CD14-positive monocyte (primary cell): ENCODE measurements at regions not wholly inside any gene's neighbourhood (a gene's known extent, or its start where the extent isn't known, plus 50 kb on each side); places are given as distances from the start of the nearest gene placed in this dataset.
A peak's percentile ranks its signal among the peaks of the same experiment; 100 is the strongest.

Experiments
- DNase-seq, 3 donors: peaks; one replicate each; pipeline ENCODE4 v3.0.0-alpha.2; 2011 to 2022
- H2AFZ ChIP-seq: 2 replicates; pipeline ENCODE4 v1.6.0; 2012; ENCODE audit warnings: mild to moderate bottlenecking, low read depth, low read length, inconsistent platforms; ENCODE audit not compliant: insufficient read depth, poor library complexity, severe bottlenecking
- H3K27ac ChIP-seq, 2 donors: 1 replicate in 1 of 2; 2 replicates in 1 of 2; pipeline ENCODE4 v1.5.1; 2012 to 2013; ENCODE audit warnings: low read length in 2 of 2, control low read depth in 1 of 2, inconsistent platforms in 1 of 2, low read depth in 1 of 2, mild to moderate bottlenecking in 1 of 2
- H3K27me3 ChIP-seq, 2 donors: one replicate each; pipeline versions ENCODE4 v1.6.0 to v1.6.1; 2011 to 2013; ENCODE audit warnings: low read length in 2 of 2; ENCODE audit not compliant: control insufficient read depth in 2 of 2, insufficient read depth in 2 of 2
- H3K36me3 ChIP-seq, 2 donors: replicated peaks in 1 of 2; 1 replicate in 1 of 2; 2 replicates in 1 of 2; pipeline versions ENCODE4 v1.5.1 to v1.6.1; 2012 to 2013; ENCODE audit warnings: low read length in 2 of 2, control low read depth in 1 of 2, inconsistent platforms in 1 of 2, mild to moderate bottlenecking in 1 of 2; ENCODE audit not compliant: insufficient read depth in 2 of 2, control insufficient read depth in 1 of 2
- H3K4me1 ChIP-seq, 2 donors: 1 replicate in 1 of 2; 2 replicates in 1 of 2; pipeline versions ENCODE4 v1.5.1 to v1.6.1; 2012 to 2013; ENCODE audit warnings: low read length in 2 of 2, control low read depth in 1 of 2, inconsistent platforms in 1 of 2, mild to moderate bottlenecking in 1 of 2, moderate library complexity in 1 of 2; ENCODE audit not compliant: insufficient read depth in 2 of 2, control insufficient read depth in 1 of 2
- H3K4me2 ChIP-seq: replicated peaks from 2 replicates; pipeline ENCODE3; 2012; ENCODE audit warnings: low read length, moderate library complexity, mild to moderate bottlenecking; ENCODE audit not compliant: poor library complexity, severe bottlenecking; ENCODE audit errors: extremely low read depth
- H3K4me3 ChIP-seq, 3 experiments: fragments of 200-600 bp in 1 of 3; sonication (generic) in 1 of 3; replicated peaks in 1 of 3; 1 replicate in 2 of 3; 2 replicates in 1 of 3; pipeline ENCODE4 v1.5.1; 2011 to 2013; ENCODE audit warnings: low read length in 3 of 3, mild to moderate bottlenecking in 3 of 3, control low read depth in 2 of 3, low read depth in 2 of 3, inconsistent platforms in 1 of 3, moderate library complexity in 1 of 3
- H3K79me2 ChIP-seq: 2 replicates; pipeline ENCODE4 v1.6.0; 2012; ENCODE audit warnings: mild to moderate bottlenecking, control low read depth, inconsistent platforms, low read length, moderate library complexity; ENCODE audit not compliant: insufficient read depth
- H3K9ac ChIP-seq: 2 replicates; pipeline ENCODE4 v1.6.0; 2017; ENCODE audit warnings: low read length, mild to moderate bottlenecking; ENCODE audit not compliant: insufficient read depth, poor library complexity, severe bottlenecking
- H3K9me3 ChIP-seq, 2 donors: replicated peaks in 1 of 2; 1 replicate in 1 of 2; 2 replicates in 1 of 2; pipeline versions ENCODE4 v1.5.1 to v1.6.1; 2012 to 2013; ENCODE audit warnings: low read length in 2 of 2, control low read depth in 1 of 2; ENCODE audit not compliant: control insufficient read depth in 1 of 2, insufficient read depth in 1 of 2
- H4K20me1 ChIP-seq: 2 replicates; pipeline ENCODE4 v1.6.0; 2012; ENCODE audit warnings: mild to moderate bottlenecking, low read length, control low read depth, moderate library complexity; ENCODE audit not compliant: insufficient read depth
- H3K27ac Mint-ChIP-seq, 7 donors: one replicate each; pipeline ENCODE4 v1.8.0; 2020; ENCODE audit warnings: mild to moderate bottlenecking in 7 of 7, mixed read lengths in 7 of 7, moderate library complexity in 6 of 7, inconsistent platforms in 2 of 7
- H3K27me3 Mint-ChIP-seq, 3 donors: one replicate each; pipeline ENCODE4 v1.8.0; 2021 to 2022; ENCODE audit warnings: low read depth in 3 of 3, mild to moderate bottlenecking in 3 of 3, mixed read lengths in 3 of 3, moderate library complexity in 3 of 3, inconsistent platforms in 1 of 3
- H3K36me3 Mint-ChIP-seq, 2 donors: one replicate each; pipeline ENCODE4 v1.8.0; 2020; ENCODE audit warnings: mixed read lengths in 2 of 2, inconsistent platforms in 1 of 2, mild to moderate bottlenecking in 1 of 2
- H3K4me1 Mint-ChIP-seq: one replicate; pipeline ENCODE4 v1.8.0; 2020; ENCODE audit warnings: mild to moderate bottlenecking, mixed read lengths
- H3K4me3 Mint-ChIP-seq, 2 donors: one replicate each; pipeline ENCODE4 v1.8.0; 2020; ENCODE audit warnings: mild to moderate bottlenecking in 2 of 2, mixed read lengths in 2 of 2, moderate library complexity in 1 of 2
- H3K9me3 Mint-ChIP-seq, 7 donors: one replicate each; pipeline ENCODE4 v1.8.0; 2020 to 2022; ENCODE audit warnings: mixed read lengths in 7 of 7, mild to moderate bottlenecking in 6 of 7, moderate library complexity in 6 of 7, inconsistent platforms in 2 of 7
- CTCF ChIP-seq: fragments of 200-600 bp; IDR thresholded peaks from one replicate; pipeline ENCODE4 v1.8.0; 2022; ENCODE audit warnings: antibody characterized with exemption, mild to moderate bottlenecking
- WGBS: methylation state at CpG from one replicate; pipeline ENCODE4 v1.1.5; 2013; ENCODE audit warnings: missing lambda C conversion rate; ENCODE audit not compliant: insufficient coverage; 5-methylcytosine and 5-hydroxymethylcytosine counted together
- intact Hi-C, 2 donors: fragments of 100-400 bp; cut with micrococcal nuclease; formaldehyde crosslinking; loops; one replicate each; pipeline versions ENCODE4 v1.15.0 to v1.15.1; 2023

GRCh38 chr6:134517868-134518267, 200.0 kb upstream of the SGK1 start:
- 7% methylated on average over 4 of the region's 5 CpGs for WGBS

GRCh38 chr6:134517145-134517658, 199.3 kb upstream of the SGK1 start:
- Histone ChIP-seq H3K27ac (peak overlapping the region in 1 of 2 donors; percentile 64), H3K27me3 (no peaks in the 10 kb centered on the region), H3K9ac (no peak overlapping the region), H3K4me2 (peak overlapping the region; percentile 4), H3K36me3 (no peaks in the 10 kb centered on the region), H3K79me2 (no peaks in the 10 kb centered on the region), H3K4me1 (peaks cover 33 to 40% of the 10 kb centered on the region in 2 donors), H3K9me3 (no peaks in the 10 kb centered on the region), H4K20me1 (no peaks in the 10 kb centered on the region), H3K4me3 (no peak overlapping the region), H2AFZ (no peak overlapping the region)
- Mint-ChIP-seq H3K4me1 (peaks cover 50% of the 10 kb centered on the region), H3K27ac (peak overlapping the region; percentile 73 to 92 (median 88)), H3K27me3 (no peaks in the 10 kb centered on the region), H3K4me3 (peak overlapping the region in 1 of 2 donors; percentile 7), H3K36me3 (peaks cover 0 to 2% of the 10 kb centered on the region in 2 donors), H3K9me3 (no peaks in the 10 kb centered on the region)
- intact Hi-C loops, result loop anchor here (10.0 kb wide), 2 partner anchors 142 to 342 kb away; no protein-coding TSS in a partner anchor
- TF ChIP-seq CTCF, result no peak
- WGBS, result 81% methylated on average over 7 of the region's 9 CpGs
- peak; percentile 34 to 57 (median 50) for DNase-seq

More at GRCh38 chr6:134517868-134518267, 200.0 kb upstream of the SGK1 start:
- H3K9ac ChIP-seq, result no peak overlapping the region
- H3K79me2 ChIP-seq, result no peaks in the 10 kb centered on the region
- no peak overlapping the region for H3K4me2 ChIP-seq
- no peaks in the 10 kb centered on the region for H3K27me3 ChIP-seq
- TF ChIP-seq CTCF, result no peak
- Mint-ChIP-seq H3K4me3 (peak overlapping the region in 1 of 2 donors; percentile 11), H3K27ac (peak overlapping the region; percentile 73 to 92 (median 88)), H3K27me3 (peaks cover 0 to under 1% (median 0%) of the 10 kb centered on the region in 3 donors), H3K9me3 (no peaks in the 10 kb centered on the region), H3K36me3 (peaks cover 0 to 2% of the 10 kb centered on the region in 2 donors), H3K4me1 (peaks cover 43% of the 10 kb centered on the region)
- H3K9me3 ChIP-seq, result no peaks in the 10 kb centered on the region
- H3K4me3 ChIP-seq, result no peak overlapping the region
- H3K27ac ChIP-seq, result peak overlapping the region in 1 of 2 donors; percentile 64
- no peak overlapping the region for H2AFZ ChIP-seq
- peaks cover 27 to 34% of the 10 kb centered on the region in 2 donors for H3K4me1 ChIP-seq
- no peaks in the 10 kb centered on the region for H3K36me3 ChIP-seq
- intact Hi-C loops, result loop anchor here (10.0 kb wide), 2 partner anchors 143 to 343 kb away; no protein-coding TSS in a partner anchor
- peak; percentile 63 to 80 (median 70) for DNase-seq
- no peaks in the 10 kb centered on the region for H4K20me1 ChIP-seq
